HL-60 (cell line): ENCODE measurements at regions not wholly inside any gene's neighbourhood (a gene's known extent, or its start where the extent isn't known, plus 50 kb on each side); places are given as distances from the start of the nearest gene placed in this dataset.
"Not testable (repeated sequence)": the region's sequence is repeated elsewhere in the genome, so short reads cannot be mapped to it uniquely, and the experiment has no call there.

Source experiments
- DNase-seq, 2 experiments: peaks; one replicate each; pipeline ENCODE4 v3.0.0-alpha.2; 2010 to 2020; ENCODE audit warnings: low read depth in 1 of 2, low spot score in 1 of 2
- H3K27ac ChIP-seq: fragments of 250-450 bp; sonication (Bioruptor Pico); replicated peaks from 2 replicates; pipeline ENCODE4 v1.5.1; 2020; ENCODE audit warnings: mild to moderate bottlenecking, moderate library complexity
- H3K27me3 ChIP-seq: fragments of 250-450 bp; sonication (Bioruptor Pico); 2 replicates; pipeline ENCODE4 v1.5.1; 2021; ENCODE audit warnings: mild to moderate bottlenecking, moderate library complexity; ENCODE audit not compliant: insufficient read depth, poor library complexity, severe bottlenecking
- H3K4me3 ChIP-seq: replicated peaks from 2 replicates; pipeline ENCODE4 v1.5.1; 2011; ENCODE audit warnings: mild to moderate bottlenecking, control low read depth, low read length; ENCODE audit not compliant: insufficient read depth
- CTCF ChIP-seq: IDR thresholded peaks from one replicate; pipeline ENCODE4 v1.5.1; 2011; ENCODE audit warnings: low read length, control low read depth, inconsistent platforms; ENCODE audit not compliant: insufficient read depth
- GABPA ChIP-seq: IDR thresholded peaks from 2 replicates; pipeline ENCODE4 v1.6.1; 2012; ENCODE audit warnings: low read depth
- POLR2AphosphoS5 ChIP-seq: IDR thresholded peaks from 2 replicates; pipeline ENCODE4 v1.6.1; 2012; ENCODE audit warnings: low read depth
- SPI1 ChIP-seq: IDR thresholded peaks from 2 replicates; pipeline ENCODE4 v1.6.1; 2012; ENCODE audit warnings: low read depth, mild to moderate bottlenecking, borderline replicate concordance
- TF ChIP-seq, protein P1 (sequence below): IDR thresholded peaks from 2 replicates; pipeline ENCODE4 v1.6.1; 2012; ENCODE audit warnings: low read depth; ENCODE audit not compliant: insufficient replicate concordance

GRCh38 chr4:31788676-31789075, 1068.5 kb downstream of the PCDH7 start:
- TF ChIP-seq CTCF (no peak), SPI1 (no peak), GABPA (no peak), POLR2AphosphoS5 (no peak)
- TF ChIP-seq, protein P1, sequence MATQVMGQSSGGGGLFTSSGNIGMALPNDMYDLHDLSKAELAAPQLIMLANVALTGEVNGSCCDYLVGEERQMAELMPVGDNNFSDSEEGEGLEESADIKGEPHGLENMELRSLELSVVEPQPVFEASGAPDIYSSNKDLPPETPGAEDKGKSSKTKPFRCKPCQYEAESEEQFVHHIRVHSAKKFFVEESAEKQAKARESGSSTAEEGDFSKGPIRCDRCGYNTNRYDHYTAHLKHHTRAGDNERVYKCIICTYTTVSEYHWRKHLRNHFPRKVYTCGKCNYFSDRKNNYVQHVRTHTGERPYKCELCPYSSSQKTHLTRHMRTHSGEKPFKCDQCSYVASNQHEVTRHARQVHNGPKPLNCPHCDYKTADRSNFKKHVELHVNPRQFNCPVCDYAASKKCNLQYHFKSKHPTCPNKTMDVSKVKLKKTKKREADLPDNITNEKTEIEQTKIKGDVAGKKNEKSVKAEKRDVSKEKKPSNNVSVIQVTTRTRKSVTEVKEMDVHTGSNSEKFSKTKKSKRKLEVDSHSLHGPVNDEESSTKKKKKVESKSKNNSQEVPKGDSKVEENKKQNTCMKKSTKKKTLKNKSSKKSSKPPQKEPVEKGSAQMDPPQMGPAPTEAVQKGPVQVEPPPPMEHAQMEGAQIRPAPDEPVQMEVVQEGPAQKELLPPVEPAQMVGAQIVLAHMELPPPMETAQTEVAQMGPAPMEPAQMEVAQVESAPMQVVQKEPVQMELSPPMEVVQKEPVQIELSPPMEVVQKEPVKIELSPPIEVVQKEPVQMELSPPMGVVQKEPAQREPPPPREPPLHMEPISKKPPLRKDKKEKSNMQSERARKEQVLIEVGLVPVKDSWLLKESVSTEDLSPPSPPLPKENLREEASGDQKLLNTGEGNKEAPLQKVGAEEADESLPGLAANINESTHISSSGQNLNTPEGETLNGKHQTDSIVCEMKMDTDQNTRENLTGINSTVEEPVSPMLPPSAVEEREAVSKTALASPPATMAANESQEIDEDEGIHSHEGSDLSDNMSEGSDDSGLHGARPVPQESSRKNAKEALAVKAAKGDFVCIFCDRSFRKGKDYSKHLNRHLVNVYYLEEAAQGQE: no peak
- no peak overlapping the region for H3K4me3 ChIP-seq
- H3K27ac ChIP-seq: no peak overlapping the region
- no peaks in the 10 kb centered on the region for H3K27me3 ChIP-seq
- DNase-seq: no peak

DNA sequence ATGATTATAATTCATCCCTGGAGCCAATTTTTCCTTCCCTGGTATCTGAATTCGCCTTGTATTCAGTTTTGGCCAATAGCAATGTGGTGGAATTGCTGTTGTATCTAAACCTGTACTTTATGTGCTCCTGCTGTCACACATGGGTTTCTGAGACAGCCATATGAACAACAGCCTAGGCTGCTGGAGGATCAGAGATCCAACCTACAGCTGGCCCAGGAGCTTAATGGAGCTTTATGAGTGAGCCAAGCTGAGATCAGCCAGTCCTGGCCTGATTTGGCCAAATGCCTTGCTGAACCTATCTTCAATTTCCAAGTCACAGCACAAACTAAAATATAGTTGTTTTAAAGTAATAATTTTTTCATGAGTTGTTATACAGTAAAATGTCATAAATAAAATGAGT, 1071.5 kb downstream of the PCDH7 start:
- Histone ChIP-seq H3K27ac (no peak overlapping the region), H3K4me3 (no peak overlapping the region), H3K27me3 (no peaks in the 10 kb centered on the region)
- TF ChIP-seq POLR2AphosphoS5 (no peak), SPI1 (no peak), GABPA (no peak), CTCF (no peak)
- TF ChIP-seq, protein P1: no peak
- no peak for DNase-seq

DNA sequence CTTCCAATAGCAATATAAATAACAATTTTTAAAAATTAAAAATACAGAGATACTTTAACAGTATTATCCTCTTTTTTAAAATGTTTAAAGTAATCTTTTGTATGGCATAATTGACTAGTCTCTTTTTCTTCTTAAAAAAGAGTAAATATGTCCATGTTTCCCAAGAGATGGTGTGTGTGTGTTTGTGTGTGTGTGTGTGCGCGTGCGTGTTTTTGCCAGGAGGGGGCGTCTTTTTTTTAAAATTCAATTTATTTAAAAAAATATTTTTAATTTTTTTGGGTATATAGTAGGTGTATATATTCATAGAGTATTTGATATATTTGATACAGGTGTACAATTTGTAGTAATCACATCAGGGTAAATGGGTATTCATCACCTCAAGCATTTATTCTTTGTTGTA, 1073.7 kb downstream of the PCDH7 start:
- no peak for TF ChIP-seq GABPA
- no peak for DNase-seq
- Histone ChIP-seq H3K27ac (no peak overlapping the region), H3K4me3 (no peak overlapping the region), H3K27me3 (no peaks in the 10 kb centered on the region)

- H3K27me3 ChIP-seq, H3K4me3 ChIP-seq, H3K27ac ChIP-seq, DNase-seq: not testable (repeated sequence)
Observed at GRCh38 chr4:31797052-31797451, 1076.9 kb downstream of the PCDH7 start.

GRCh38 chr4:31803526-31804195, 1083.5 kb downstream of the PCDH7 start:
- TF ChIP-seq POLR2AphosphoS5: no peak
- no peak for TF ChIP-seq CTCF
- no peak for TF ChIP-seq SPI1
- TF ChIP-seq, protein P1: no peak
- no peak for TF ChIP-seq GABPA
- H3K27ac ChIP-seq: no peak overlapping the region
- DNase-seq: no peak
- H3K4me3 ChIP-seq: no peak overlapping the region
- H3K27me3 ChIP-seq: no peaks in the 10 kb centered on the region
